Activated naive CD8-positive, alpha-beta T cell treated with anti-CD3 and anti-CD28 coated beads, Interleukin-2, amount 50 U/mL, for 24 hours (primary cell): ENCODE measurements at regions not wholly inside any gene's neighbourhood (a gene's known extent, or its start where the extent isn't known, plus 50 kb on each side); places are given as distances from the start of the nearest gene placed in this dataset.

Experiments used
- ATAC-seq: fragments of 150-1000 bp; cut with Tn5 transposase; one replicate; pipeline ENCODE4 v1.10.0; 2021
- DNase-seq: peaks from one replicate; pipeline ENCODE4 v3.0.0; 2021
- H3K27ac Mint-ChIP-seq: one replicate; pipeline ENCODE4 v1.8.0; 2021; ENCODE audit warnings: mild to moderate bottlenecking, mixed read lengths
- H3K27me3 Mint-ChIP-seq: one replicate; pipeline ENCODE4 v1.8.0; 2021; ENCODE audit warnings: mixed read lengths
- H3K36me3 Mint-ChIP-seq: one replicate; pipeline ENCODE4 v1.8.0; 2021; ENCODE audit warnings: low read depth, mixed read lengths
- H3K4me1 Mint-ChIP-seq: one replicate; pipeline ENCODE4 v1.8.0; 2021; ENCODE audit warnings: mixed read lengths
- H3K4me3 Mint-ChIP-seq: one replicate; pipeline ENCODE4 v1.8.0; 2021; ENCODE audit warnings: mild to moderate bottlenecking, moderate library complexity, mixed read lengths
- H3K9me3 Mint-ChIP-seq: one replicate; pipeline ENCODE4 v1.8.0; 2021; ENCODE audit warnings: mixed read lengths

DNA sequence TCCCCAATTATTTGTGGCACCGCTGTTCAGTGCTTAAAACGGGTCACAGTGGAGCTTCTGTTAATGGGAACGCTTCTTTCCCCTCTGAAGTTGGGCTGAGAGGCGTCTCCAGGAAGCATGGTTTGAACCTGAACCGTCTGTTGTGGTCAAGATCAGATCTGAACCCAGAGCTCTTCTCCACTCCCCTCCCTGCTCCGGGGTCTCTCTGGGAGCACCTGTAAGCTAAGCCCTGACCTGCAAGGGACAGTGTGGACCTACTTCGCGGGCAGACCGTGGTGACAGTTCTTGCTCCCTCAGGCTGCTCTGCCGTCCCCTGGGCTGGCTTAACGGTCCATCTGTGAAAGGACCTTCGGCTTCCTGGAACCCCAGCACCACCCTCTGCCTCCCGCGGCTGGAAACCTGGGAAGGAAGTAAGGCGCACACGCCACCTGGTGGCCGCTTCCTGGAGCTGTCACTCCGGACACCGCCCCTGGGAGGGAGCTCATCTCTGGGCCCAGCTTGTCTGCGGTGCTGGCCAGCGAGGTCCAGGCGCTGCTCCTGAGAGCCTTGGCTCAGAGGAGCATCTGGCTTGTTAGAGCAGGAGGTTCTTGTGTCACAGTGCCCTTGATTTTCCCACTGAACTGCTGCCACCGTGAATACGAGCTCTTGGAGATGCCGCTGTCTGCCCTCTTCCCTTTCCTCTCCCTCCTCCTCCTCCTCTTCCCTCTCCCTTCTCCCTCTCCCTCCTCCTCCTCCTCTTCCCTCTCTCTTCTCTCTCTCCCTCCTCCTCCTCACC is 518.5 kb upstream of the EEF2KMT start:
- DNase-seq (peak; percentile 41), ATAC-seq (no peak)
- H3K27me3 Mint-ChIP-seq: peaks cover 17% of the 10 kb centered on the region
- no peak overlapping the region for H3K27ac Mint-ChIP-seq
- no peaks in the 10 kb centered on the region for H3K36me3 Mint-ChIP-seq
- H3K4me1 Mint-ChIP-seq: no peaks in the 10 kb centered on the region
- no peak overlapping the region for H3K4me3 Mint-ChIP-seq
- H3K9me3 Mint-ChIP-seq: no peaks in the 10 kb centered on the region

DNA sequence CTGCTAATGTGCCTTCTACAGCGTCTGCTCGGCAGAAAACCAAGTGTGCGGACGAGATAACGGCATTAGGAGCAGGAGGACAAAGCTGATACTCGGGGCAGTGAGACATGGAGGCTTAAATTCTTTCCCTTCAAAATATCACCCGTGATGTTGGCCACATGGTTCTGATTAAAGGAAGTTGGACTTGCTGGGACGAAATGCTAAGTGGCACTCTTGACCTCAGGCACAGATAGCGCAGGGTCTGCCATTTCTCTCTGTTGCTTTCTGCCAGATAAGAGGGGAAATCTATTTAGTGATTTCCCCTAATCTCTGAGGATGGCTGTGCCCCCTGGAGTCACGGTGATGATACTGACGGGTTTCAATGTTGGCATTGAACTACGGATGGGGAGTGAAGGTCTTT is 509.6 kb upstream of the EEF2KMT start:
- Mint-ChIP-seq H3K27me3 (no peaks in the 10 kb centered on the region), H3K4me3 (no peak overlapping the region), H3K4me1 (no peaks in the 10 kb centered on the region), H3K36me3 (no peaks in the 10 kb centered on the region), H3K27ac (no peak overlapping the region), H3K9me3 (no peaks in the 10 kb centered on the region)
- DNase-seq (no peak), ATAC-seq (no peak)

DNA sequence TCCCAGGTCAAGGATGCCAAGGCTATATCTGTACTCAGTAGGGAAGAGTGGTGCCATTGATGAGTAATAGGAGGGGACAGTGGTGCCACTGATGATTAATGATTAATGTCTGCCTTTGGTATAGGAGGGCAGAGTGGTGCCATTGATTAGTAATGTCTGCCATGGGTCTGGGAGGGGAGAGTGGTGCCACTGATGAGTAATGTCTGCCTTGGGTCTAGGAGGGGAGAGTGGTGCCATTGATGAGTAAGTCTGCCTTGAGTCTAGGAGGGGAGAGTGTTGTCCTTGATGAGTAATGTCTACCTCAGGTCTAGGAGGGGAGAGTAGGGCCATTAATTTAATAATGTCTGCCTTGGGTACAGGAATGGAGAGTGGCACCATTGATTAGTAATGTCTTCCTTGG is 507.8 kb upstream of the EEF2KMT start:
- H3K4me1 Mint-ChIP-seq: no peaks in the 10 kb centered on the region
- no peaks in the 10 kb centered on the region for H3K27me3 Mint-ChIP-seq
- DNase-seq (no peak), ATAC-seq (no peak)
- no peaks in the 10 kb centered on the region for H3K36me3 Mint-ChIP-seq
- no peak overlapping the region for H3K4me3 Mint-ChIP-seq
- no peaks in the 10 kb centered on the region for H3K9me3 Mint-ChIP-seq
- no peak overlapping the region for H3K27ac Mint-ChIP-seq

DNA sequence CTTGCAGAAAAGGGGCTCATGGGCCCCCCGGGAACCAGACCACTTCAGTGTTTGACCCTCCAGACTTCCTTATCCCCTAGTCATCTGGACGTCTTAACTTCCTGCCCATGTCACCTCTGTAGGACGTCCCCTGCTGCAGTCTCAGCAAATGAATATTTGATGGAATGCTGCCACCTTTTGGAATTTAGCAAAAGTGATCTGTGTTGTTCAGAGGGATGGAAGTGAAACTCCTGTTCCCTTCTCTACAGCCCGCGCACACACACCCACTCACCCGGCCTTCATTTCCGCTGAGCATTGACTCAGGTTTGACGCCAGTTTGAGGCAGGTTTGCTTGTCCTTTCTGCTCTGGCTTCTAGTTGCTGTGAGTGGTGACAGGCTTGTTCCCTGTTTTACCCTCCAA is 507.2 kb upstream of the EEF2KMT start:
- DNase-seq (peak; percentile 1), ATAC-seq (no peak)
- Mint-ChIP-seq H3K27ac (no peak overlapping the region), H3K36me3 (no peaks in the 10 kb centered on the region), H3K4me1 (no peaks in the 10 kb centered on the region), H3K9me3 (no peaks in the 10 kb centered on the region), H3K4me3 (no peak overlapping the region), H3K27me3 (no peaks in the 10 kb centered on the region)

DNA sequence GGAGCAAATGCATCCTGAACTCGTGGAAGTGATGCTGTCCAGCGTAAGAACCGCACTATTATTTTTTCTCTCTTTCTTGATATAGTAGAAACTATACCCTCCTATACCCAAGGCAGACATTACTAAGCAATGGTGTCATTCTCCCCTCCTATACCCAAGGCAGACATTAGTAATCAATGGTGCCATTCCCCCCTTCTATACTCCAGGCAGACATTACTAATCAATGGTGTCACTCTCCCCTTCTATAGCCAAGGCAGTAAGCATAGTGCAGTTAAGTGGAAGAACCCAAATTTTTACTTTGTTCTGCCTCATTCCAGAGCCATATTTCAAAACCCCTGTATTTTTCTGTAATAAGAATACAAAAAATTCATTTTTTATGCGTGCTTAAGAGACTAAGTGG is 506.2 kb upstream of the EEF2KMT start:
- Mint-ChIP-seq H3K27me3 (no peaks in the 10 kb centered on the region), H3K4me3 (no peak overlapping the region), H3K9me3 (no peaks in the 10 kb centered on the region), H3K27ac (no peak overlapping the region), H3K36me3 (no peaks in the 10 kb centered on the region), H3K4me1 (no peaks in the 10 kb centered on the region)
- ATAC-seq (no peak), DNase-seq (no peak)

DNA sequence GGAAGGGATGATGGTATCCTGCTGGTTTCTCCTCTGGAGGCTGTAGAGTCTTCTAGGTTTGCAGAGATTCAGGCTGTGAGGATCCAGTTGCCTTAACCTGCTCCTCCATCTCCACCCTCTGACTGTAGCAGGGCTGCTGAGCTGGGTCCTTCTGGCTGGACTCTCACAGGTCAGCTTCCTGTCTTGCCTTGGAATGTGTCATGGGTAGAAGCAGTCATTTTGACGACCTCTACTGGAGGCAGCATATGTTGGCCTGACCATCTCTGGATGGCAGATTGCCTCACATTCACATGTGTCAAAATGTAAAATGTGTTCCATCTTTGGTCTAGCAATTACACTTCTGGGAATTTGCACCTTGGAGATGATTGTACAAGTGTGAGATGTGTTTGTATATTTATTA is 504.4 kb upstream of the EEF2KMT start:
- no peaks in the 10 kb centered on the region for H3K36me3 Mint-ChIP-seq
- no peaks in the 10 kb centered on the region for H3K9me3 Mint-ChIP-seq
- no peak for ATAC-seq

DNA sequence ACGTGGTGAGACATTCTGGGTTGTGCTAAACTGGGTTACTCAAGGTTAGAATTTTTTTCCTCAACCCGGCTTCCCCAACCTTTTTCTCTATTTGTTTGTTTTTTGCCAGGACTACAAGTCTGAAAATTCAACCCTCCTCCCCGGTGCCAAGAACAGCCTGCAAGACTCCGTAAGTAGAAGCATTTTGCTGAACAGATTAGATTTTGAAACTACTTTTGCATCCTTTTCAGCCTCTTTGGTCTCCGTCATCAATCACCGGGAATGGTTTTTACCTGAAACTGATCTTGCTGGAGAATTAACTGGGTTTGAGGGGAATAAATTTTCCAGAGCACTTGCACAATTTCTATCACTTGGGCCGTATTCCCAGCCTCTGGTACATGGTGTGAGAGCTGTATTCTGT is 501.2 kb upstream of the EEF2KMT start:
- DNase-seq: no peak
- no peak overlapping the region for H3K4me3 Mint-ChIP-seq

More for the DNA sequence above, 504.4 kb upstream of the EEF2KMT start:
- no peak overlapping the region for H3K27ac Mint-ChIP-seq
- no peak overlapping the region for H3K4me3 Mint-ChIP-seq
- DNase-seq: no peak
- no peaks in the 10 kb centered on the region for H3K27me3 Mint-ChIP-seq
- no peaks in the 10 kb centered on the region for H3K4me1 Mint-ChIP-seq

DNA sequence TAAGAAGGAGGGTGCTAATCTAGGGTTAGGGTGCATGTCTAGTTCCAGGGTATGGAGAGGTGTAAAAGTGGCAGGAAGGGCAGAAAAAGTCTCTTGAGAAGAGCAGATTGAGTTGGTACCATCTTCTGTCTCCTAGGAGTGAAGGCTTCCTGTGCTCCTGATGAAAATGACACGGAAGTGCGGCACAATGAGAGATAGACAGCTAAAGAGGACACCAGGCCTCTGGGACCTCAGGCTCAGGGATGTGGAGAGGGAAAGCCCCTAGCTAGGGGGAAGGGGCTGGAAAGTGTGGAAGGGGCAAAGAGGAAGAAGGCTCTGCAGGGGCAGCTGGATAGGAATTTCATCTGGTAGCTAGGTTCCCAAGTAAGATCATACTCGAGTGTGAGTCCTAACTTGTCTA is 498.3 kb upstream of the EEF2KMT start:
- no peaks in the 10 kb centered on the region for H3K9me3 Mint-ChIP-seq
- no peaks in the 10 kb centered on the region for H3K4me1 Mint-ChIP-seq
- H3K27ac Mint-ChIP-seq: no peak overlapping the region
- DNase-seq (no peak), ATAC-seq (no peak)
- H3K4me3 Mint-ChIP-seq: no peak overlapping the region
- H3K27me3 Mint-ChIP-seq: no peaks in the 10 kb centered on the region
- no peaks in the 10 kb centered on the region for H3K36me3 Mint-ChIP-seq

More for the DNA sequence above, 501.2 kb upstream of the EEF2KMT start:
- Mint-ChIP-seq H3K27me3 (no peaks in the 10 kb centered on the region), H3K4me1 (no peaks in the 10 kb centered on the region), H3K9me3 (no peaks in the 10 kb centered on the region), H3K36me3 (no peaks in the 10 kb centered on the region), H3K27ac (no peak overlapping the region)
- ATAC-seq: no peak

DNA sequence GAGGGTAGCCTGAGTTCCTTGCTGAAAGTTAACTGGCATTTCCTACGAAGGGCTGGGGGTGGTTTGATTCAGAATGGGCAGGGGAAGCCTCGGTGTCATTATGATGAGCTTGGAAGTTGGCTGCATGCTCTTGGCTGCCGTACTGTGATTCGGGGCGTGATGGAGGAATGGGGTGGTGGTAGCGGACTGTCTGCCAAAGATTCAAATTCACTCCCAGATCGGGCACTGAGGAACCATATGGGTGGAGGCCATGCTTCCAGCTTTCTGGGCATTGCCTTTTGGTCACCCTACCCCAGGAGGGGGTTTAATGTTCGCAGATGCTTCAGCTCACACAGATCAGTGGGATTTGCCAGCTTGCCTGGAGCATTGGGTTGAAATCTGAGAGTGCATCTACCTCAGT is 492.8 kb upstream of the EEF2KMT start:
- Mint-ChIP-seq H3K9me3 (no peaks in the 10 kb centered on the region), H3K27ac (no peak overlapping the region), H3K27me3 (no peaks in the 10 kb centered on the region), H3K4me1 (no peaks in the 10 kb centered on the region), H3K36me3 (no peaks in the 10 kb centered on the region), H3K4me3 (no peak overlapping the region)
- no peak for DNase-seq
- ATAC-seq: no peak

DNA sequence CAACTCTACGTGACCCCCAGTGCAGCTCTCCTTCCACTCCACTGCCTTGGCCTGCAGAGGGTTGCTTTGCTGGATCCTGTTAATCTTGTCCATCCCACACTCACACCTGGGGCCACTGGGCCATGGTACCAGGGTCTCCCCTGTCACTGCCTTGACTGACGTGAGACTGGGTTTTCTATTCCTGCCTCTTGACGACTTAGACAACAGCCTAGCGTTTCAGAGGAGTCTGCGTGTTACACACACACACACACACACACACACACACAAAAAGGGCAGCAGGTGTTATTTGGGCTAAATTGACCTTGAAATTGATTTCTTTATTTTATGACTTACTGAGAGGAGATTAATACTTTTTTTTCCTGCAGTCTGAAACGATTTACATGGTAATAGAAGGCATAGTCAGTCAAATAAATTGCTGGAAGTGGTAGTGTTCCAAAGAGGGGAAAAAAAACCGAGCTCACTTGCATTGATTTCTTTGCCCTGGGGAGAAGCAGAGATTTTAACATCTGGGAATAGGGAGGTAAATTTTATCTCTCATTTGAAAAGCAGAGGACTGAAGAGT is 492.3 kb upstream of the EEF2KMT start:
- Mint-ChIP-seq H3K27ac (no peak overlapping the region), H3K4me3 (no peak overlapping the region)
- ATAC-seq: no peak

DNA sequence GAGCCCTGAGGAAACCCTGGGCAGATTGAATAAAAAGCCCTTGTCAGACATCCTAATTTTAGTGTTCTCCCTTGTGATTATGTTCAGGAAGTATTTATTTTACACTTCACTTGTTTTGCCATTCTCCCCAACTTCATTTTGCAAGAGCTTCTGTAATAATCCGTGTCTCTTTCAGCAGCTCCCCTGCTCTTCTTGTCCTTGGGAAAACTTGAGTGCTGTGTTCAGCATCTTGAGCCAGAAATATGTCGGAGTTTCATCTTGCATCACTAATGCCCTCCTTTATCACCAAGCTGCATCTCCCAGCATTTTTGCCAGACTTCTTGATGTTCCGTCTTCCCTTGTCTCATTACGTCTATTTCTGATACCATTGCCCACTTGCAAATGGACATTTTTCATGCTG is 486.5 kb upstream of the EEF2KMT start:
- DNase-seq (no peak), ATAC-seq (no peak)
- Mint-ChIP-seq H3K9me3 (no peaks in the 10 kb centered on the region), H3K36me3 (no peaks in the 10 kb centered on the region), H3K27ac (no peak overlapping the region), H3K4me1 (no peaks in the 10 kb centered on the region), H3K4me3 (no peak overlapping the region), H3K27me3 (no peaks in the 10 kb centered on the region)

More for the DNA sequence above, 492.3 kb upstream of the EEF2KMT start:
- H3K27me3 Mint-ChIP-seq: no peaks in the 10 kb centered on the region
- H3K9me3 Mint-ChIP-seq: no peaks in the 10 kb centered on the region
- no peak for DNase-seq
- H3K4me1 Mint-ChIP-seq: no peaks in the 10 kb centered on the region
- no peaks in the 10 kb centered on the region for H3K36me3 Mint-ChIP-seq

DNA sequence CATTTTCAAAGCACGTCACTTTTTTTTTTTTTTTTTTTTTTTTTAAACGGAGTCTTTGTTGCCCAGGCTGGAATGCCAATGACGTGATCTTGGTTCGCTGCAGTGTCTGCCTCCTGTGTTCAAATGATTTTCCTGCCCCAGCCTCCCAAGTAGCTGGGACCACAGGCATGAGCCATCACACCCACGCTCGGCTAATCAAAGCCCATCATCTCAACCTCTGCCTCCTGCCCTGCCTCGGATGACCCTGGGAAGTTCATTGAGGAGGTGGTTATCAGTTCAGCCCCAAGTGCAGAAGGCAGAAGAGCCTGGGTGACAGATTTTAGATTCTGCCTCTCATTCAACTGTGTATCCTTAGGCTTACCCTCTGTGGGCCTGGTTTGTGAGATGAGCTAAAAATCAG is 484.9 kb upstream of the EEF2KMT start:
- DNase-seq: no peak
- no peaks in the 10 kb centered on the region for H3K36me3 Mint-ChIP-seq
- H3K27me3 Mint-ChIP-seq: no peaks in the 10 kb centered on the region
- ATAC-seq: no peak
- H3K4me1 Mint-ChIP-seq: no peaks in the 10 kb centered on the region
- no peaks in the 10 kb centered on the region for H3K9me3 Mint-ChIP-seq
- H3K4me3 Mint-ChIP-seq: no peak overlapping the region
- H3K27ac Mint-ChIP-seq: no peak overlapping the region

DNA sequence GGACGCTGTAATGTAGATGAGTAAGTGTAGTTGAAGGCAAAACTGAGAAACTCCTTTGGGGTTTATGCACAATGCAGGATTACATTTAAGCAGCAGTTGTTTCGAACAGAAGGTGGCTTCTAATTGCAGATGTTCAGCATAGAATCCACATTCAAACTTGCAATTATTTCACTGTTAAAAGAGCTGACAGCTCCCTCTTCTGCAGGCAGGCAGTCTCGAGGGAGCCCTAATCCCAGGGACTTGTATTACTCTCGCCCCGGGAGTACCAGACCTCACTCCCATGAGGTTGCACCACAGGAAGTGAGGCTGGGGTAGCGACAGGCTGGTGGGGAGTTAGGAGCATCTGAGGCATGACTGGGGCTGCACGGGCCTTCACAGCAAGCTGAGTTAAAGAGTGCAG is 484.3 kb upstream of the EEF2KMT start:
- no peaks in the 10 kb centered on the region for H3K9me3 Mint-ChIP-seq
- DNase-seq (no peak), ATAC-seq (no peak)
- no peaks in the 10 kb centered on the region for H3K4me1 Mint-ChIP-seq
- H3K4me3 Mint-ChIP-seq: no peak overlapping the region
- H3K36me3 Mint-ChIP-seq: no peaks in the 10 kb centered on the region
- no peaks in the 10 kb centered on the region for H3K27me3 Mint-ChIP-seq
- H3K27ac Mint-ChIP-seq: no peak overlapping the region

DNA sequence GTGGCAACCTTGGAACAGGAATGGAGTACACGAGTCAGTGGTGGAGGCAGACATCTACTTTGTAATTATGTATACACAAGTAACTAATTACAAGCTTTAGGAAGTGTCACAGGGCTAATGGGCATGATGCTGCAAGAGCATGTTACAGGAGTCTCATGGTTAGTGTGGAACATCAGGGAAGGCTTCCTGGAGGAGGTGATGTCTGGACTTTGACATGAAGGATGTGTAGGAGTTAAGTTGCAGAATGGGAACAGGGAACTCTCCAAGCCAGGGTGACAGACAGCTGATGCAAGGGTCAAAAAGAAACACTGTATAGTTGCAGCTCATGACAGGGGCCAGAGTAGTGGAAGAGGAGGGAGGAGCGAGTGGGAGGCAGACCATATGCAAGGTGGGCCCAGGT is 483.8 kb upstream of the EEF2KMT start:
- no peaks in the 10 kb centered on the region for H3K9me3 Mint-ChIP-seq
- H3K27ac Mint-ChIP-seq: no peak overlapping the region
- no peak for DNase-seq
- no peaks in the 10 kb centered on the region for H3K27me3 Mint-ChIP-seq
- no peaks in the 10 kb centered on the region for H3K36me3 Mint-ChIP-seq
- H3K4me3 Mint-ChIP-seq: no peak overlapping the region
- ATAC-seq: no peak
- H3K4me1 Mint-ChIP-seq: no peaks in the 10 kb centered on the region

DNA sequence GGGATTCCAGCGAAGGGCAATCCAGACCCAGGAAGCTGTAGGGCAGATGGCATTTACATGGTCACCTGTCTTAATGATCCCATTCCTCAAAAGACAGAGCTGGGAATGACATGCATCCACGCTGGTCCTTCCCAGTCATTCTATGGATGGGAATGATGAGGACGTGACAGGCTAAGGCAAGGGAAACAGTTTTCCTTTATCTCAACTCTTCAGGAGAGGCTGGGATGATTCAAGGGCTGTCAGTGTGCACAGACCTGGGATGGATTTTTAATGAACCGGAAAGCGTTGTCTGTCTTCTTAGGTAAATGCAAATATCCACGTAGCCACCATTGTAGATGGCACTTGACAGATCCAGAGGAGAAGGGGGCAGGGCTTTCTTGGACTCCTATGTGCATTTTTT is 483.2 kb upstream of the EEF2KMT start:
- Mint-ChIP-seq H3K9me3 (no peaks in the 10 kb centered on the region), H3K4me3 (no peak overlapping the region), H3K27ac (no peak overlapping the region), H3K27me3 (no peaks in the 10 kb centered on the region), H3K4me1 (no peaks in the 10 kb centered on the region), H3K36me3 (no peaks in the 10 kb centered on the region)
- DNase-seq (no peak), ATAC-seq (no peak)

DNA sequence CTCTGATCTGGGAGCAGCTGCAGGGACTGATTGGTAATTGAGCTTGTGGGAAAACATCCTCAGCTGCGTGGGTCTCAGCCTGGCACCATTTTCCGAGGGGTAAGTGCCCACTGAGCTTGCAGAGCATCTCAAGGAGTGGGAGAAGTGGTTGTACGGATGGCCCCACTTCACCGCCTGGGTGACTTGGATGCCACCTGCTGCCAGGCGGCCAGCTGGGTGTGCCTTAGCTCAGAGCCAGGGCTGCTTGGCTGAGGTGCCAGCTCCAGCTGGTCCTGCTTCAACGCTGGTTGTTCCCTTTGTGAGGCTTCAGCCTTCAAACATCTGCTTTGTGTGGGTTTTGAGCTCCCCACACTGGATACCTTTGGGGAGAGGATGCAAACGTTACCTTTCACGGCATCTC is 482.7 kb upstream of the EEF2KMT start:
- no peak for DNase-seq
- Mint-ChIP-seq H3K4me1 (no peaks in the 10 kb centered on the region), H3K27me3 (no peaks in the 10 kb centered on the region), H3K27ac (no peak overlapping the region), H3K4me3 (no peak overlapping the region), H3K36me3 (no peaks in the 10 kb centered on the region), H3K9me3 (no peaks in the 10 kb centered on the region)
- no peak for ATAC-seq
